ENCODE measurements at regions not wholly inside any gene's neighbourhood (a gene's known extent, or its start where the extent isn't known, plus 50 kb on each side); places are given as distances from the start of the nearest gene placed in this dataset.

DNA sequence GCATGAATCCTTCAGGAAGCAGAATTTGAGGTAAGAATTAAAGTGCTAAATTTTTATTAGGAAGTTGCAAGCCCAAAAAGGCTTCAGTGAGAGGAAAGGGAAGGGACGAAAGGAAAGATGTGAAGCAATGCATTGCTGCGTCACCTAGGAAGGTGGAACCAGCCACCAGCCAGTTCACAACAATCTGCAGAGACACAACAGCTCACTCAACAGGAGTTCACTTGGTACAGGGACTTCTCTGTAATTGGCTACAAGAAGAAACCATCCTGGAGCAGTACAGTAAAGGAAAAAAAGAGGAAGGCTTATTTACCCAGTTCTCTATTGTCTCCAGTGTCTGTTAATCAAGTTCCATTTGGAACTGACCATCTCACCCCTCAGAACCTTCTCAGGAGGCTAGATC lies 157.6 kb downstream of the HNRNPD start:
- H3K4me3 ChIP-seq (ENCODE audit: low read depth, low read length), result no peak overlapping the region
- no peak for DNase-seq (ENCODE audit: low read depth)
- TF ChIP-seq, protein P1, sequence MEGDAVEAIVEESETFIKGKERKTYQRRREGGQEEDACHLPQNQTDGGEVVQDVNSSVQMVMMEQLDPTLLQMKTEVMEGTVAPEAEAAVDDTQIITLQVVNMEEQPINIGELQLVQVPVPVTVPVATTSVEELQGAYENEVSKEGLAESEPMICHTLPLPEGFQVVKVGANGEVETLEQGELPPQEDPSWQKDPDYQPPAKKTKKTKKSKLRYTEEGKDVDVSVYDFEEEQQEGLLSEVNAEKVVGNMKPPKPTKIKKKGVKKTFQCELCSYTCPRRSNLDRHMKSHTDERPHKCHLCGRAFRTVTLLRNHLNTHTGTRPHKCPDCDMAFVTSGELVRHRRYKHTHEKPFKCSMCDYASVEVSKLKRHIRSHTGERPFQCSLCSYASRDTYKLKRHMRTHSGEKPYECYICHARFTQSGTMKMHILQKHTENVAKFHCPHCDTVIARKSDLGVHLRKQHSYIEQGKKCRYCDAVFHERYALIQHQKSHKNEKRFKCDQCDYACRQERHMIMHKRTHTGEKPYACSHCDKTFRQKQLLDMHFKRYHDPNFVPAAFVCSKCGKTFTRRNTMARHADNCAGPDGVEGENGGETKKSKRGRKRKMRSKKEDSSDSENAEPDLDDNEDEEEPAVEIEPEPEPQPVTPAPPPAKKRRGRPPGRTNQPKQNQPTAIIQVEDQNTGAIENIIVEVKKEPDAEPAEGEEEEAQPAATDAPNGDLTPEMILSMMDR (IDR thresholded peaks at IDR 0.05; ENCODE audit: low read depth, low read length, missing control alignments), result no peak
- in situ Hi-C loops (cut with HindIII; ENCODE audit: low sequenced_read_pairs), result no loop called here

DNA sequence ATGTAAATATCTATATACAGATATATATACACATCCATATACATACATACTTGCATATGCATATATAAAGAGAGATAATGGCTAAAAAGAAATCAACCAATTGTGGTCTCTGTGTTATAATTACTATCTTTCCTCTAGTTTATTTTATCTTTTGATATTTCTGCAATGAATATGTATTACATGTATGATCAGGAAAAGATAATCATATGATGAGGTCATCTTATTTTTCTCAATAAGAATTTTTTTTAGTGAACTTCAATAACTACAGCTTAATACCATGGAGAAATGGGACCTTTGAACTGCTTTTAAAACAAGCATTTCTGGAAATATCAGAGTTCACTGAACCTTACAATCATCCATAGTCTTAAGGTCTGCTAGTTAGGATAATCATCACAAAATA lies 158.0 kb downstream of the HNRNPD start:
- TF ChIP-seq, protein P1 (IDR thresholded peaks at IDR 0.05; ENCODE audit: low read depth, low read length, missing control alignments), result no peak
- DNase-seq (ENCODE audit: low read depth), result no peak
- H3K4me3 ChIP-seq (ENCODE audit: low read depth, low read length), result no peak overlapping the region
- in situ Hi-C loops (cut with HindIII; ENCODE audit: low sequenced_read_pairs), result no loop called here

DNA sequence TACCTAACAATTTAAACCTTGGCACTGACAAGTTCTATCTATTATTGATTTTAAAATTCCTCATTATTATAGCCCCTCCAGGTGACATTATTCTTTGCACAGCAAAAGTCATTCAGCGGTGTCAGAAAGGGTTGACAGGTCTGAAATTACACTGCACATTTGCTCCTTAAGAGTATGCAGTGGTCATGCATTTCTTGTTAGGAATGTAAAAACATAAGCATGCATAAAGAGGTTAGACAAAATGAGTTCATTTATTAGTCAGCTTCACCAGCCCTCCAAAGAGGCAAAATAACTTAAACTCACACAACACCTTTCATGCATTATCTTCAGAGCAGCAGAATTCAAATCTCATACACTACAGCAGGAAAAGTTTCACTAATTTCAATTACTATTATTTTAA lies 158.8 kb downstream of the HNRNPD start:
- TF ChIP-seq, protein P1 (IDR thresholded peaks at IDR 0.05; ENCODE audit: low read depth, low read length, missing control alignments), result no peak
- in situ Hi-C loops (cut with HindIII; ENCODE audit: low sequenced_read_pairs), result no loop called here
- no peak for DNase-seq (ENCODE audit: low read depth)
- H3K4me3 ChIP-seq (ENCODE audit: low read depth, low read length), result no peak overlapping the region

DNA sequence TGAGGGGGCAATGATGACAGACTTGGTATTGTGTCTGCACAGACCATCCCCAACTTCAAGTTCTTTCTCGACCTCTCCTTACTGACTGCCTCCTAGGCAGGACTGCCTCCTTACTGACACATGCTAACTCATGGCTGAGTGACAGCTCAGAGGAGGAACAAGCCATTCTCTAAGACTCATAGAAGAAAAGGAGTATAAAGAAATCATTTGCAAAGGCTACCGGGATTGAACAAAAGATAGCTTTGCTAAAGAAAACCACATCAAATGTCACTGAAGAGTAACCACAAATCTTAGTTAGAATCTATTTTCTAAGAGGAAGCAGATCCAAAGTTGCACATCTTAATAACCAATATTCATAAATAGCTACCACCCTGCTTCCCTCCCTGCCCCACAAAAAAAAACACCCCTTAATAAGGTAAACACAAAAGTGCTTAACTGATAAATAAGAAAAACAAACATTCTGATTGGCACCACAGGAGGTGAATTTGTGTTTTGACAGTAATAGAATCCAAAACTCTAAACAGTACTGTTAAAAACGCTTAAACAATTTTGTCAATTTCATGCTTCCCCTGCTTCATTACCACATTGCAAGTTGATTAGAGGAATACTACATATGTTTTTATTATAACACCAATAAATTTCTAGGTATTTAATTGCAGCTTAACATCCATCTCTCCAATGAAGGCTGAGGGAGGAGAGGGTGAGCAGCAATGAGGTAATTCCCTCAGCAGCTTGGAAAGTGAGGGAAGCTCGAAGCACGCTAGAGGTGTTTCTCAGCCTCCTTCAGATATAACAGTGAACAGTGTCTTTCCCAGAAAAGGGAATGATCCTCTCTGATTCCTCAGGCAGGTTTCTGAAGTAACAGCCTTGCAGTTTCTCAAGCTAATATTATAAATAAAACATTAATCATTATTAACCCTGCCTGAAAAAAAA lies 160.0 kb downstream of the HNRNPD start:
- TF ChIP-seq, protein P1 (IDR thresholded peaks at IDR 0.05; ENCODE audit: low read depth, low read length, missing control alignments), result no peak
- no peak for DNase-seq (ENCODE audit: low read depth)
- in situ Hi-C loops (cut with HindIII; ENCODE audit: low sequenced_read_pairs), result no loop called here
- H3K4me3 ChIP-seq (ENCODE audit: low read depth, low read length), result no peak overlapping the region

DNA sequence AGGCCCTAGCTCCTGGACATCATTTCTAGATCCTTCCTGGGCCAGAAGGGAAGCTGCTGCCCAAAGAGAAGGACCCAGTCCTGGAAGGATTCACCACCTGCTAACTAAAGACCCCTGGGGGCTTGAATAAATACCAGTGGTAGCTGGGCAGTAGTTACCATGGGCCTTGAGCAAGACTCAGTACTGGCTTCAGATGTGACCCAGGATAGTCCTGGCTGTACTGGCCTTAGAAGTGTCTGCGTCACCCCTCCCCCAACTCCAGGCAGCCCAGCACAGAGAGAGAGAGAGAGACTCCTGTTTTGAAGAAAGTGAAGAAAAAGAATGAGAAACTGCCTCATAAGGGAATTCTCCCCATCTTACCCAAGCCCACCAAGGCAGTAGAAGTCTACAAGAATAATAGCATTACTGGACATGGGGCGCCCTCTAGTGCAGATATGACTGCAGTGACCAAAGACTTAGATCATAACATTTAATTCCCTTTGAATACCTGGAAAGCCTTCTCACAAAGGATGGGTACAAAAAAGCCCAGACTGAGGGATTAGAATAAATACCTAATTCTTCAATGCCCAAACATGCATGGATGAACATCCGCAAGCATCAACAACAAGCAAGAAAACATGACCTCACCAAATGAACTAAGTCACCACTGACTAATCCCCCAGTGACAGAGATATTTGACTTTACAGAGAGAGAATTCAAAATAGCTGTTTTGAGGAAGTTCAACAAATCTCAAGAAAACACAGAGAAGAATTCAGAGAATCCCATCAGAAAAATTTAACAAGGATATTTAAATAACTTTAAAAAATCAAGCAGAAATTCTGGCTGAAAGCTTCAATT lies 171.8 kb downstream of the HNRNPD start:
- DNase-seq (ENCODE audit: low read depth), result peak; percentile 23
- H3K4me3 ChIP-seq (ENCODE audit: low read depth, low read length), result no peak overlapping the region
- in situ Hi-C loops (cut with HindIII; ENCODE audit: low sequenced_read_pairs), result no loop called here
- TF ChIP-seq, protein P1 (IDR thresholded peaks at IDR 0.05; ENCODE audit: low read depth, low read length, missing control alignments), result peak; percentile 64

DNA sequence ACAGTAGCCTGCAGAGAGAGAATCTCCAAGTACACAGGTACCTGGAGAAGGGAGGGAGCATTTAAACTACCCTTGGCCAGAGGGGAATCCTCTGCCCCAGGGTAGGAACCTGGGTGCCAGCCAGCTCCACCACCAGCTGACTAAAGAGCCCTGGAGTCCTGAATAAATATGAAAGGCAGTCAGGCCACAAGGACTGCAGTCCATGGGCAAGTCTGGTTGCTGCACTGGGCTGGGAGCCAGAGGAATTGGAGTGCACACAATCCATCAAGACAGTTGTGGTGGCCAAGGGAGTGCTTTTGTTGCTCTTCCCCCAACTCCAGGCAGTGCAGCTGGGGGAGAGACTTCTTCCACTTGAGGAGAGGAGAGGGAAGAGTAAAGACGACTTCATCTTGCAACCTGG lies 172.5 kb downstream of the HNRNPD start:
- DNase-seq (ENCODE audit: low read depth), result peak; percentile 16
- in situ Hi-C loops (cut with HindIII; ENCODE audit: low sequenced_read_pairs), result no loop called here
- TF ChIP-seq, protein P1 (IDR thresholded peaks at IDR 0.05; ENCODE audit: low read depth, low read length, missing control alignments), result no peak

More for the DNA sequence above, 172.5 kb downstream of the HNRNPD start:
- H3K4me3 ChIP-seq (ENCODE audit: low read depth, low read length), result no peak overlapping the region
